GM13977 (cell line): ENCODE measurements at regions not wholly inside any gene's neighbourhood (a gene's known extent, or its start where the extent isn't known, plus 50 kb on each side); places are given as distances from the start of the nearest gene placed in this dataset.

Experiments
- DNase-seq: peaks from one replicate; pipeline ENCODE4 v3.0.0; 2012; ENCODE audit warnings: low spot score
- in situ Hi-C: fragments of 300-500 bp; cut with MboI; formaldehyde crosslinking; loops from one replicate; pipeline ENCODE4 v1.12.0; 2022; ENCODE audit warnings: low sequenced_read_pairs, low pct_unique_long_range_greater_than_20kb, mixed read lengths, inconsistent platforms; ENCODE audit not compliant: unreplicated experiment
- TF ChIP-seq, protein P1 (sequence below): IDR thresholded peaks from 2 replicates; pipeline ENCODE4 v1.5.1; 2012; ENCODE audit warnings: mild to moderate bottlenecking, control low read depth; ENCODE audit not compliant: insufficient read depth; ENCODE audit errors: extremely low read depth, missing control alignments

DNA sequence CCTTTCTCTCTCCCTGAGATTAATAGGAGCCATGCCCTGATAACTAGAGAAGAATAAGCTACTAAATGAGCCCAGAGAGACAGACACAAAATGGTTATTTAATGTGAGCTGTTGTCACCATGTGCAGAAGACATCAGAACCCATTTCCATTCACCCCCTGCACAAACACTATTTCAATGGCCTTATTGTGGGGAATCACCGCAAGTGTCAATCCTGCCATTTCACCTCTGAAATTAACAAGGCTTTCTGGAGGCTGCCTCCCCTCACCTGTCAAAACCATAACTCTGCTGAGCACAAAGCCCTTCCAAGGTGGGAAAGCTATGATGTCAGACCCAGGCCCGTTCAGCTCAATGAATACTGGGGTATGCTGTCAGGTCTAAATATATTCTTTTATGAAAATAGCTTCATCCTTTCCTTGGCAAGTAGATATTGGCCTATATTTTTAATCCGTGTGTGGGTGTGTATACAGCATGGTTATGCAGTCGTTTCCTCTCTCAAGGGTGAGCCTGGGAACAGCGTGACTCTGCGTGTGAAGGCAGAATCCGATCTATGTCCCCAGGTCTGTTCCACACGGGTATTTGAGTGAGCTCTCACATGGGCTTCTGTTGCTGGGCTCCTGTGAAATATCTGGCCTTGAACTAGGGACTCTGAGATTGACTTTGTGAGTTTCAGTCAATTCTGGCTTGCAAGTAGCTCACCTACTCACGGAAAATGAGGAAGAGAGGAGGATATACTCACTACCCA, 266.3 kb downstream of the FBXW7 start:
- TF ChIP-seq, protein P1, sequence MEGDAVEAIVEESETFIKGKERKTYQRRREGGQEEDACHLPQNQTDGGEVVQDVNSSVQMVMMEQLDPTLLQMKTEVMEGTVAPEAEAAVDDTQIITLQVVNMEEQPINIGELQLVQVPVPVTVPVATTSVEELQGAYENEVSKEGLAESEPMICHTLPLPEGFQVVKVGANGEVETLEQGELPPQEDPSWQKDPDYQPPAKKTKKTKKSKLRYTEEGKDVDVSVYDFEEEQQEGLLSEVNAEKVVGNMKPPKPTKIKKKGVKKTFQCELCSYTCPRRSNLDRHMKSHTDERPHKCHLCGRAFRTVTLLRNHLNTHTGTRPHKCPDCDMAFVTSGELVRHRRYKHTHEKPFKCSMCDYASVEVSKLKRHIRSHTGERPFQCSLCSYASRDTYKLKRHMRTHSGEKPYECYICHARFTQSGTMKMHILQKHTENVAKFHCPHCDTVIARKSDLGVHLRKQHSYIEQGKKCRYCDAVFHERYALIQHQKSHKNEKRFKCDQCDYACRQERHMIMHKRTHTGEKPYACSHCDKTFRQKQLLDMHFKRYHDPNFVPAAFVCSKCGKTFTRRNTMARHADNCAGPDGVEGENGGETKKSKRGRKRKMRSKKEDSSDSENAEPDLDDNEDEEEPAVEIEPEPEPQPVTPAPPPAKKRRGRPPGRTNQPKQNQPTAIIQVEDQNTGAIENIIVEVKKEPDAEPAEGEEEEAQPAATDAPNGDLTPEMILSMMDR = no peak
- no peak for DNase-seq
- in situ Hi-C loops = no loop called here

DNA sequence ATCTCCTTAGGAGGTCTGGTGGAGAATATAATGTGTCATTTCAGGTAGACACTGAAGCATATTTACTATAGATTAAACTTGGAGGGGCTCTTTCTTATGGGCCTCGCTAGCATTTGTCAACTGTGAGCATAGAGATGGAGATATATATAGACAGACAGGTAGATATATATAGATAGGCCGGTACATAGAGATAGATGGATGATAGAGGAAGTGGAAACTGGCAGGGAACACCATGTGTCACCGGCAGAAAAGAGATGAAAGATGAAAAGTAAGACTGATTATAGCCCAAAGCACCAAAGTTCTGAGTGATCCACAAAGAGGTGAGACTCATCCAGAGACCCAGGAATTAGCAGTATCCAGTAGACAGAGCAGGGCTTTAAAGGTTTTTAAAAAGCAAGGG, 268.1 kb downstream of the FBXW7 start:
- in situ Hi-C loops = no loop called here
- TF ChIP-seq, protein P1 = no peak
- no peak for DNase-seq

DNA sequence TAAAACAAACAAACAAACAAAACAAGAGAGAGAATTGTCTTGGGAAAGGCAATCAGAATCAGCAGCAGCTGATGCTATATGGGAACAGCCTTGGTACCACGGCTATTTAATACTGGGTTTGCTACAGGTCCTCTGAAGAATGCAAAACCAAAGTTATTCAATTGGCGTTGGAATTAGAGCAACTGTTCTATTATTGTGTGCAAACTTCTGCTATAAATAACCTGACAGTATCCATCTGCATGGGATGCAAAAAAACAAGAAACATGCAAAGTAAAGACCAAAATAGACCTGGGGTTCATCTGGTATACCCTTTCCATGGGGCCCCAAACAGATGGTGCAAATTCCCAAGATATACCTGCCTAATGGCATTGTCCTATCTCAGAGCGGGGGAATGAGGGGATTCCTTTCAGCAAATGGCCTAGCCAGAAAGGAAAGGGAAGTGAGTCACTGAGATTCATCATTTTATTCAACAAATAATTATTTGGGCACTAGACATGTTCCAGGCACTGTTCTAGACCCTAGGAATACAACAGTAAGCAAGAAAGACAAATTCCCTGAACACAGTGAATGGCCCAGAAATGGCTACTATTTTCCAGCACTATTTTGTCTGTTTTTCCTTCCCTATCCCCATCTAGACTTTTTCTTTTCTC, 268.9 kb downstream of the FBXW7 start:
- DNase-seq = no peak
- TF ChIP-seq, protein P1 = no peak
- in situ Hi-C loops = no loop called here

DNA sequence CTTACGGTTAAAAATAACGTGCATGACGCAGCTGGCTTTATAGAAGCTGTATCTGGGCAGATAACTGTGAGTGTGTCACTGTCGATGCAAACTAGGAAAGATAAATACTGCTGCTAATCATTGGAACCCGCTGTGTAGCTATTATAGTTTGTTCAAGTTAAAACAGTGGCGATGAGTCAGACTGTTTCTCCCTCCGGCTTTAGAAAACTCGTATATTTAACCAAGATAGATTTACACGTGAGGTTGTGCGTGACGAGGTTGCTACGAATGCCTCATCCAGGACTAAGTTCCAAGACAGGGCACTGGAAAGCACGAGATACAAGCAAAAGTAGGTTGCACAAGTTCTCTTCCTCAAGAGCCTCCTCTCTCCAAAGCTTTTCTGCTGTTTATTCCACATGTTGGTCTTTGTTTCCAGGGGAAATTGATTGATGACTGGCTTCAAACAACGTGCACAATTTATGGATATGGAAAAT, 270.7 kb downstream of the FBXW7 start:
- TF ChIP-seq, protein P1 = no peak
- DNase-seq = no peak
- in situ Hi-C loops = no loop called here

DNA sequence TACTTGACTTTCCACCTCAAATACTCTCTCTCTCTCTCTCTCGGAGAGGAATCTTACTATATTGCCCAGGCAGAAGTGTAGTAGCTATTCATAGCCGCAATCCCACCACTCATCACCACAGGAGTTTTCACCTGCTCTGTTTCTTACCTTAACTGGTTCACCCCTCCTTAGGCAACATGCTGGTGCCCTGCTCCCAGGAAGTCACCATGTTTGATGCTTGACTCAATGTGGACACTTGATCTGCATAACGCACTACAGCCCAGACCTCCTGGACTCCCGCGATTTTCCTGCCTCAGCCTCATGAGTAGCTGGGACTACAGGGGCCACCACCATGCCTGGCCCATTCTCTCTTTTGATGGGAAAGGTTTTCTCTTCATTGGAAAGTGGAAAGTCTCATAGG, 271.8 kb downstream of the FBXW7 start:
- DNase-seq = no peak
- in situ Hi-C loops = no loop called here
- TF ChIP-seq, protein P1 = no peak

DNA sequence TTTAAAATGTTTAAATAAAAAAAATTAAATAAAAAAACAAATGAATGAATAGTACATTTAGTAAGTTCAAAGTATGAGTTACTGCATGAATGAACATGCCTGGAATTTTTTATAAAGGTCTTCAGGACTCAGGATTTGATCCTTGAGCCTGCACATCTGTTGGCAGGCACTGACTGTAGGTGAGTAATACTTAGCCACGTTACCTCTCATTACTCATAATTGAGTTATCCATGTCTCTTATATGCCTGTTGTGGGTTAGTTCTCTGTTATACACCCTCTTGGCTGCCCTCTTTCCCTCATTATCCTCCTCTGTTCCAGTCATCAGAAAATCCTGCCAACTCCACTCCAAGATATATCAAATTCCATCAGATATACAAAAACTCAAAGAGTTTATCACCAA, 276.0 kb downstream of the FBXW7 start:
- in situ Hi-C loops = no loop called here
- DNase-seq = no peak
- TF ChIP-seq, protein P1 = no peak
